Ascending aorta (tissue), 2 donors: ENCODE measurements at regions not wholly inside any gene's neighbourhood (a gene's known extent, or its start where the extent isn't known, plus 50 kb on each side); places are given as distances from the start of the nearest gene placed in this dataset.
"Not testable (repeated sequence)": the region's sequence is repeated elsewhere in the genome, so short reads cannot be mapped to it uniquely, and the experiment has no call there.

Experiments
- DNase-seq, 2 donors: peaks; one replicate each; pipeline ENCODE4 v3.0.0-alpha.2; 2019; ENCODE audit warnings: low spot score in 2 of 2
- H3K27ac ChIP-seq, 2 donors: fragments of 200-600 bp; sonication (generic); one replicate each; pipeline ENCODE4 v1.5.1; 2016 to 2017; ENCODE audit warnings: mild to moderate bottlenecking in 1 of 2
- H3K27me3 ChIP-seq: fragments of 200-600 bp; sonication (generic); one replicate; pipeline ENCODE4 v1.5.1; 2017
- H3K36me3 ChIP-seq, 2 donors: fragments of 200-600 bp; sonication (generic); one replicate each; pipeline ENCODE4 v1.5.1; 2016
- H3K4me1 ChIP-seq, 2 donors: fragments of 200-600 bp; sonication (generic); one replicate each; pipeline ENCODE4 v1.5.1; 2016 to 2017; ENCODE audit warnings: mild to moderate bottlenecking in 1 of 2
- H3K4me3 ChIP-seq, 2 donors: fragments of 200-600 bp; sonication (generic); one replicate each; pipeline ENCODE4 v1.5.1; 2016 to 2017; ENCODE audit warnings: mild to moderate bottlenecking in 1 of 2
- H3K9me3 ChIP-seq, 2 donors: fragments of 200-600 bp; sonication (generic); one replicate each; pipeline ENCODE4 v1.5.1; 2016
- CTCF ChIP-seq, 3 experiments: fragments of 200-600 bp in 2 of 3; fragments of 450-650 bp in 1 of 3; sonication (generic) in 2 of 3; IDR thresholded peaks; one replicate each; pipeline ENCODE4 v1.5.1; 2016 to 2019; ENCODE audit warnings: antibody characterized with exemption in 3 of 3, mild to moderate bottlenecking in 1 of 3, moderate library complexity in 1 of 3
- intact Hi-C: fragments of 100-400 bp; cut with DNase I; formaldehyde crosslinking; loops from one replicate; pipeline ENCODE4 v1.15.1; 2023

GRCh38 chr16:29114989-29115801 is 130.3 kb downstream of the LAT start:
- H3K27me3 ChIP-seq, H3K4me1 ChIP-seq, intact Hi-C loops, H3K4me3 ChIP-seq, H3K9me3 ChIP-seq, H3K36me3 ChIP-seq: not testable (repeated sequence)
- TF ChIP-seq CTCF (IDR thresholded peaks at IDR 0.05), result peak; percentile 49 to 64 (median 50)
- H3K27ac ChIP-seq, result peak overlapping the region in 1 of 2 donors; percentile 24
- peak; percentile 38 to 74 for DNase-seq

GRCh38 chr16:29114574-29114973 is 129.7 kb downstream of the LAT start:
- Histone ChIP-seq H3K36me3 (peaks cover 0 to 2% of the 10 kb centered on the region in 2 donors), H3K27me3 (no peaks in the 10 kb centered on the region), H3K27ac (no peak overlapping the region), H3K4me3 (no peak overlapping the region), H3K9me3 (no peaks in the 10 kb centered on the region), H3K4me1 (peaks cover 0 to 5% of the 10 kb centered on the region in 2 donors)
- intact Hi-C loops, result no loop called here
- DNase-seq, result no peak
- TF ChIP-seq CTCF (IDR thresholded peaks at IDR 0.05), result no peak

- intact Hi-C loops, H3K4me1 ChIP-seq, H3K27me3 ChIP-seq: not testable (repeated sequence)
Measured at GRCh38 chr16:29113446-29113845, 128.6 kb downstream of the LAT start.

GRCh38 chr16:29112755-29113347 is 128.0 kb downstream of the LAT start:
- Histone ChIP-seq H3K36me3 (peaks cover 0 to 2% of the 10 kb centered on the region in 2 donors), H3K27ac (no peak overlapping the region), H3K27me3 (no peaks in the 10 kb centered on the region), H3K9me3 (no peaks in the 10 kb centered on the region), H3K4me3 (no peak overlapping the region), H3K4me1 (peaks cover 0 to 8% of the 10 kb centered on the region in 2 donors)
- intact Hi-C loops, result no loop called here
- DNase-seq, result no peak
- TF ChIP-seq CTCF (IDR thresholded peaks at IDR 0.05), result no peak

More at GRCh38 chr16:29113446-29113845, 128.6 kb downstream of the LAT start:
- DNase-seq, H3K27ac ChIP-seq, H3K36me3 ChIP-seq, H3K9me3 ChIP-seq, H3K4me3 ChIP-seq: not testable (repeated sequence)

- H3K27me3 ChIP-seq, H3K9me3 ChIP-seq, H3K4me3 ChIP-seq, intact Hi-C loops, H3K27ac ChIP-seq, H3K4me1 ChIP-seq, DNase-seq, H3K36me3 ChIP-seq: not testable (repeated sequence)
Measured at GRCh38 chr16:29111901-29112680, 127.2 kb downstream of the LAT start.

GRCh38 chr16:29111421-29111820 is 126.6 kb downstream of the LAT start:
- Histone ChIP-seq H3K9me3 (no peaks in the 10 kb centered on the region), H3K36me3 (no peaks in the 10 kb centered on the region), H3K4me3 (no peak overlapping the region), H3K27me3 (no peaks in the 10 kb centered on the region), H3K27ac (no peak overlapping the region), H3K4me1 (peaks cover 0 to 8% of the 10 kb centered on the region in 2 donors)
- intact Hi-C loops, result no loop called here
- TF ChIP-seq CTCF (IDR thresholded peaks at IDR 0.05), result no peak
- DNase-seq, result no peak

GRCh38 chr16:29108625-29109169 is 123.8 kb downstream of the LAT start:
- DNase-seq, H3K4me1 ChIP-seq, H3K27me3 ChIP-seq, intact Hi-C loops, H3K36me3 ChIP-seq, H3K9me3 ChIP-seq, H3K4me3 ChIP-seq: not testable (repeated sequence)
- H3K27ac ChIP-seq, result peak overlapping the region; percentile 18 to 67
